HG02623 (cell line): ENCODE measurements at regions not wholly inside any gene's neighbourhood (a gene's known extent, or its start where the extent isn't known, plus 50 kb on each side); places are given as distances from the start of the nearest gene placed in this dataset.
A peak's percentile ranks its signal among the peaks of the same experiment; 100 is the strongest.

Source experiments
- ATAC-seq: cut with Tn5 transposase; IDR thresholded peaks from one replicate; pipeline ENCODE4 v1.9.1; 2021; ENCODE audit warnings: moderate library complexity; ENCODE audit not compliant: unreplicated experiment

DNA sequence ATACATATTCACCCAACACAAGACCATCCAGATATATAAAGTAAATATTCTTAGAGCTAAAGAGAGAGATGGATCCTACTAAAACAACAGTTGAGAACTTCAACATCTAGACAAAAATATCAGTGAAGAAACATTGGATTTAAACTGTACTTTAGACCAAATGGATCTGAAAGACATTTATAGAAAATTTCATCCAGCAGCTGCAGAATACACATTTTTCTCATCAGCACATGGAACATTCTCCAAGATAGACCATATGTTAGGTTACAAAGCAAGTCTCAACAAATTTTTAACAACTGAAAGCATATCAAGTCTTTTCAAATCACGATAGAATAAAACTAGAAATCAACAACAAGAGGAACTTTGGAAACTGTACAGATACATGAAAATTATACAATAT lies 369.0 kb upstream of the CCDC54 start:
- ATAC-seq, result no peak

DNA sequence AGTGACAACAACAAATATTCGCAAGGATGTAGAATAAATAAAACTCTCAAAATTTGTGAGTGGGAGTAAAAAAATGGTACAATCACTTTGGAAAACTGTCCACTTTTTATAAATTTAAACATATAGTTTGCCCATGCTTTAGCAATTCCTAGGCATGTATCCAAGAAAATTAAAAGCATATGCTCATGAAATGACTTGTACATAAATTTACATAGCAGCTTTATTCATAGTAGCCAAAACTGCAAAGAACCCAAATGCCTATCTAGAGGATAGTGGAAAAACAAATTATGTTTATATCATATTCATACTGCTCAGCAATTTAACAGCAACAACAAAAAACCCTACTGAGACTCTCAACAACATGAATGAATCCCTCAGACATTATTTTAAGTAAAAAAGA lies 363.6 kb upstream of the CCDC54 start:
- no peak for ATAC-seq

DNA sequence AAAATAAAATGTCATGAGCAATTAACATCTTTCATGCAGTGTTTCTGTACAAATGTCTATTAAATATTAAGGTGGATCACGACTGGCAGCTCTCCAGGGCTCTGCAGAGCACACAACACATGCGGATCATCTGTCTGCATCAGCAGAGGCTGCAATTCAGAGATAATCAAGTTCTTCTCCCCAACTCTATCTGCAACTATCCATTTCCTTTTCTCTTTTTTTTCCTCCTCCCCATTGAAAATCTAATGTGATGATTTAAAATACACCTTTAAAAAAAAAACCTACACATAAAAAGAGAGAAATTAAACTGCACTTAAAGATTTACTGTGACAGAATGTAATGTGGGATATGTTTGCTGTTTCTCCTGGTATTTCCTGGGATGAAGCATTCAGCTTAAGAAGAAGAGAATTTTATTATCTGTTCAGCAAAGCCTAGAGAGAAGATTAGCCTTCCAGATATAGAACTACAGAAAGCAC lies 352.6 kb upstream of the CCDC54 start:
- no peak for ATAC-seq

DNA sequence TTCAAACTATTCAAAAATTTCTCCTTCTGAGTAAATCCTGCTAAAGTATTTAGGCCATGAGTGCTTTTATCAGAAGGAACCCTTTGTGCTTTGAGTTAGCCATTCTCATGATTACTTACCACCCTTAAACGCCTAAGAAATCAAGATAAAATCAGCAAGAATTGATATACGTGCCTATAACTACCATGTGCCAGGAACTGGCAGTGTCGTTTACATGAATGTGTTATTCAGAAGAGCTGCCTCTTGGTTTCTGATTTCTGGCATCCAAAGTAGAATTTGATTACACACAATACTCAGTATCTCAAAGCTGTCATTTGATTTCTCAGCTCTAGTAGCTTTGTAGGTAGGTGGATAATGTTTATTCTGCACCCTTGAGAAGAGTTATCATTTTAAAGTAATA lies 351.3 kb upstream of the CCDC54 start:
- no peak for ATAC-seq

DNA sequence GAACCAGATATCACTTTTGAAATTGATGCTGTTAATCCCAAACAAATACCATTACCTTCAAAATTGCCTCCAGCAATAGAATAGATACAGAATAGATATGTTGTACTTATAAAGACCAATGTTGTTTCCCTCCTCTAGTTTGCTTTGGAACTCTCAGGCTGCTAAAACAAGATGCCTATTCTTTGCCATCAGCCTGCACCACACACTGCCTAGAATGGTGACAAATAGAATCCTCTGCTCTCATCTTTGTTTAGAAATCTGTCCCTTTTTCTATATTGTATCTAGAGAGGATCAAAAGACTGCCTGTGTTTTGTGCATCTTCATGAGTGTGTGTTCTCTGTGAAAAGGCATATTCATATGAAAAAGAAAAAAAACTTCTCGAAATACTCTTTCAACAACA lies 349.2 kb upstream of the CCDC54 start:
- ATAC-seq, result no peak

DNA sequence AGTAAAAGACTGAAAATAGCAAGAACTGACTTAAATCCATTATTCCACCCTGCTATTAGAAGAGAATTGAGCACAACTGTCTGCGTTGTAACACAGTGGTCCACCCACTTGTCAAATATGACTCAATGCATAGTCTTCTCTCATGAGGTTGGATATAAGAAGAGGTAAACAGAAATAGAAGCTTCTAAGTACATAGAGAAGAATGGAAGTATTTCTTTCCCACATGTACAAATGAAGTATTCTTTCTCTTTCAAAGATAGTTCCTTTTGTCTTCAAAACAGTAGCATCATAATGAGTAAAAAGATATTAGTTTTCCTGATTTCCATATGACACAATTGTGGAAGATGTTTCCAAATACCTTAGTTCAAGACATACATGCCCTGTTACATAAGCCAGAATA lies 348.6 kb upstream of the CCDC54 start:
- ATAC-seq, result no peak

DNA sequence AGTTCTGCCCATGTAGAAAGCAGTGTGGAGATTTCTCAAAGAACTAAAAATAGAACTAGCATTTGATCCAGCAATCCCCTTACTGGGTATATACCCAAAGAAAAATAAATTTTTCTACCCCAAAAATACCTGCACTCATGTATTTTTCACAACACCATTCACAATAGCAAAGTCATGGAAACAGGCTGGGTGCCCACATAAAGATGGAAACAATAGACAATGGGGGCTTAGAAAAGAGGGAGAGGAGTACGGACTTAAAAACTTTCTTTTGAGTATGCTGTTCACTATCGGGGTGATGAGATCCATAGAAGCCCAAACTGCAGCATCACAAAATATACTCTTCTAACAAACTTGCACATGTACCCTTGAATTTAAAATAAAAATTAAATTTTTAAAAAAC lies 345.1 kb upstream of the CCDC54 start:
- ATAC-seq, result no peak

DNA sequence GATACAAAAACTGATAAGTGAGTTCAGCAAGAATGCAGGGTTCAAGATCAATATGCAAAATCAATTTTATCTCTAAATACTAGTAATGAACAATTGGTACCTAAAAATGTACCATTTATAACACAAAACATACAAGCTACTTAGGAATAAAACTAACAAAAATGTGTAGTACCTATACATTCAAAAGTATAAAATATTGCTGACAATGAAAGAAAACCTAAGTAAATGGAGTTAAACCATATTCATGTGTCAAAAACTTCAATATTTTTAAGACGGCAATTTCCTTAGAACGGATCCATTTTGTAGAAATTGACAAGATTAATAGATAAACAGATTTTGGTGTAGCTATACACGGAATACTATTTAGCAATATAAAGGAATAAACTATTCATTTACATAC lies 343.1 kb upstream of the CCDC54 start:
- no peak for ATAC-seq

DNA sequence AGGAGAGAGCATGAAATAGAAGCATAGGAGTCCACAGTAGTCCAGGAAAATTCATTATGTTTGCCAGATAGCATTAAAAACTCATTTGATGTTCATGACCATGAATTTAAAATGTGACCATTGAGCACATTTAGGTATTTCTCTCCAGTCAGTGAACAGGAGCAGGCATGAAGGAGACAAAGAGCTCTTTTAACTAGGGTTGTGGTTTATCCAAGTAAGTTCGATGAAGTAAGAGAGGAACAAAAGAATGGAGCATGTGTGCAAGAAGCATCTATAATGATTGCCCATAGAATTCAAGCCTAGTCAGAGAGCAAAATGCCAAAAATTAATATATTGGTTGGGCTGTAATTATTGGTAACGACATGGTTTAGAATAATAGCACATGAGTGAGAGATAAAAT lies 342.1 kb upstream of the CCDC54 start:
- no peak for ATAC-seq

DNA sequence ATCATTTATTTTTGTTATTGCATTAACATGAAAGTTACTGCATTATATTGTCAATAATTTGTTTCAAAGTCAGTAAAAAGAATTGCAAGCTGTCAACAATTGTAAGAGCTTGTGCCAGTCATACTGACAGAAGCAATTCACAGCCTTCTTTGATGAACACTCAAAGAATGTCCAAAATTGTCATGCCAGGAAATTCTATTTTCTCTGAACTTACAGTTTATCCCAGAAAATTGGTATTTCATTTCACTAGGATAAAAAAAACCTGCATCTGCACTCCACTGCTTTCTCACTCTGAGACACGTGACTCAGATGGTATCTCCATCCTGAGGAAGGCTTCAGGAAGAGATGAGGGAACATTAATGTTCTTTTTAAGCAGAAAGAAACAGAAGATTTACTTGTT lies 332.6 kb upstream of the CCDC54 start:
- no peak for ATAC-seq

DNA sequence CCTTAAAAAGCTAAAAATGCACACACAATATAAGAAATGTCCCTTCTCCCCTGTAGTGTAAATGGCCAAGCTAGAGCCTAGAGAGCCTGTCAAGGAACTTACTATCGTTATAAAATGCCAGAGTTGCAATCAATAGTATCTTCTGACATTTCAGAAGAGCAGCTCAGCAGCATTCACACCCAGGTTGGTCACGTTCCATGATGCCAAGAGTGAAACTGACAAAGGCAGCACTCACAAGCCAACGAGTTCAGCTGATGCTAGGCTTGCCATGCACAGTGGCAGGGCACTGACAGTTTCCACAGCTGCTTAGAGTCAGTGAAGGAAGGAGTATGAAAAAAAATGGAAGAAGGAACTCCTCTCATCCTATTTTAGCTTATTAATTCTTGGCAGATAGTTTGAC lies 331.4 kb upstream of the CCDC54 start:
- ATAC-seq, result no peak

DNA sequence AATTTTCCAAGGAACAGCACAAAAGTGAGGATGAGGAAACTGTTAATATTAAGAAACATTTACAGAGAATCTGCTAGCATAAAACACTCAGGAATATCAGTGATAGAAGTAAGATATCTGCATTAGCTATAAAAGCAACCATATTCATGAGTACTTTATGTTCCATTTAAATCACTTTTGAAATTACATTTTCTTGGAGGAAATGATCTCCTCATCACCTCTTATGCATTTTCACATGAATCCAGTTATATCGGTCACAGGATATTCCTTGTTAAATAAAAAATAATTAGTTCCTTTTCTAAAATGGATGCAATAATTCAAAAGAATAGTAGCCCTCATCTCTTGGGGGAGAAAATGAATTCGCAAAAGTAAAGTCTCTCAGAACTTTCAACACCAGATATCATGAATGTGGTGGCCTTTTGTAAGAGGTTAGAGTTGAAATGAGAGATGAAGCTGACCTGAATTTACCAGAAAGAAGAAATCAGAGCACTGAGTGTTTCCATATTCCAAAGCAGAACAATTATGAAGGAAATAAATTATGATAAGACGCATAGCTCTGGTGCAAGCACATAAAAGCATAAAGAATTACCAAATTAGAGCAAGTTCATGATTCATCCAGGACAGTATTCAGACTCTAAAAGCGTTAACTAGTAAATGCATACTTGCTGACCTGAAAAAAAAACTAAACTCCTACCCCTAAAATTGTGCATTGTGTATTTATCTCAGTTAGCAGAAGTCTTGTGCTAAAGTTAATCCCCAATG lies 321.9 kb upstream of the CCDC54 start:
- ATAC-seq, result no peak

DNA sequence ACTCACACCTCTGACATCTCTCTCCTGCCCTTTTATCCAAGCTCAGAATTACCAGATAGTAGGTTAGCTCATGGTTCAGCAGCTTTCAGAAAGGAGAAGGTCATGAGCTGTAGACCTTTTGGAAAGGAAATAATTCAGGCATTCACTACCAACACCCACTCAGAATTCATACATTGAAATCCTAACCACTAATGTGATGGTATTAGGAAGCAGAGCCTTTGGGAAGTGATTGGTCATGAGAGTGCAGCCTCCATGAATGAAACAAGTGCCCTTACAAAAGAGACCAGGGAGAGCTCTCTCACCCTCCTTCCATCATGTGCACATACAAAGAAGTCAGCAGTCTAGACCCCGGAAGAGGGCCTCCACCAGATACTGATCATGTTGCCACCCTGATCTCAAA lies 315.8 kb upstream of the CCDC54 start:
- no peak for ATAC-seq

DNA sequence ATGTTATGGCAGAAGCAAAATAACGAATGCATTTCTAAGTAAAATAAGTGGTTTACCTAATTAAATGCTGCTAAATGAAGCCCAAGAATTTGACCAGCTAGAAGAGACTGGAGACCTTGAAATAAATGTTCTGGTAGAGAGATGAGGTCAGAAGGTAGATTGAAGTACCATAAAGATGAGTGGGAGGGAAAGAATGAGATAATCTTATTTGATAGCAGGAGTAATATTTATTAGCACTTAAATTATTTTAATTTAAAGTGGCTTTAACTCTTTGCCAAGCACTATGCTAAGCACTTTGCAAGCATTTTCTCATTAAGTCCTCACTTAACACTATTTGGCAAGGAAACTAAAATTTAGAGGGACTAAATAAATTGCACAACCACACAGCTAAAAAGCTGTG lies 314.9 kb upstream of the CCDC54 start:
- ATAC-seq, result no peak

DNA sequence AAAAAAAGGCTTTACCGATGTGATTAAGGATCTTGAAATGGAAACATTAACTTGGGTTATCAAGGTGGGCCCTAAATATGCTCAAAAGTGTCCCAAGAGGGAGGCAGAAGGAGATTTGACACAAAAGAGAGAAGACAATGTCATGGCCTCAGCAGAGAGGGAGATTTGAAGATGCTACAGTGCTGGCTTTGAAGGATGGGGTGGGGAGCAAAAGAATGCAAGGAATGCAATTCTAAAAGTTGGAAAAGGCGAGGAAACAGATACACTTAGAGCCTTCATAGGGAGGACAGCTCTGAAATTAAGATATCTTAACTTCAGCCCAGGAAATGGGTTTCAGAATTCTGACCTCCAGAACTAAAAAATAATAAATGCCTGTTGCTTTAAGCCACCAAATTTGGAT lies 314.5 kb upstream of the CCDC54 start:
- no peak for ATAC-seq

DNA sequence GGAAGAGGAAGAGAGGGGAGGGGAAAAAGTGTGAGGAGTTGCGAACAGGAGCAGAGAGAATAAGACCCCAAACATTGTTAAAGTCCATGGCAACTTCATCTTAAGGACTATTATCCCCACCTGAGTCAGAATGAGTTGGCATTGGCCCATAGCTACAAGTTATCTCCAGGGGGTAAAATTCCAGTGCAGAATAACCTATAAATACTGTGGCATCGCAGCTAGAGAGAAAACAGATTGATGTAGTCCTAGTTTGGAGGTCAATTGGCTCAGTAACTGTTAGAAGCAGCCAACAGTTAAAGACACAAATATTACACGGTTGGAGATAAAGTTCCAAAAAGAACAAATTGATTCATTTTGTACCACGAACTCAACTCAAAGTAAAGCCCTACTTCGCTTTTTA lies 313.9 kb upstream of the CCDC54 start:
- no peak for ATAC-seq

DNA sequence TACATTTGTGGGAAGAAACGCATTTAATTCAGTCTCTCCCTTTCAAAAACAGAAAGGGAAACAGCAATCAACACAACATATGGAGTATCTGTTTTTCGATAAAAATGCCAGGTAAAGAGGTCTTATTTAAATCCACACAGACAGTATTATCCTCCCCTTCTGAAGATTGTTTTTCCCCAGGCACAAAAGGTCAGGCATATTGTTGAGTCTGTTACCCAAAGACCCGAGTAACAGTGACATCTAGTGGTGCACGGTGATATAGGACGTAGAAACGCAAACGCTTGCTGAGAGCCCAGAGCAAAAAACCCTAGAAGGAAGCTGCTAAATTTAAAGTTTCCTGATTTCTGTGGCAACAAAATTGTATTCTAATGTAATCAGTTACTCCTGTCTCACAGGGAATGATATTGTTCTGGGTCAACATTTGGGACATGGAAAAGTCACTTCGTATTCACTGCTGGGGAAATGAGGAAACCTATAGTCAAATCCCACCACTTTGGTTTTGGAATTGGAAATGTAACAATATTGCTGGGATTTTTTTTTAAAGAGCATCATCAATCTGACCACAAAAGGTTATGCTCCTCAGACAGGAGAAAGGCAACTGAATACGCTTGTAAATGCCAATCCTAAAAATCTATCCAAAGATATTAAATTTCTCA lies 312.7 kb upstream of the CCDC54 start:
- peak; percentile 97 for ATAC-seq

DNA sequence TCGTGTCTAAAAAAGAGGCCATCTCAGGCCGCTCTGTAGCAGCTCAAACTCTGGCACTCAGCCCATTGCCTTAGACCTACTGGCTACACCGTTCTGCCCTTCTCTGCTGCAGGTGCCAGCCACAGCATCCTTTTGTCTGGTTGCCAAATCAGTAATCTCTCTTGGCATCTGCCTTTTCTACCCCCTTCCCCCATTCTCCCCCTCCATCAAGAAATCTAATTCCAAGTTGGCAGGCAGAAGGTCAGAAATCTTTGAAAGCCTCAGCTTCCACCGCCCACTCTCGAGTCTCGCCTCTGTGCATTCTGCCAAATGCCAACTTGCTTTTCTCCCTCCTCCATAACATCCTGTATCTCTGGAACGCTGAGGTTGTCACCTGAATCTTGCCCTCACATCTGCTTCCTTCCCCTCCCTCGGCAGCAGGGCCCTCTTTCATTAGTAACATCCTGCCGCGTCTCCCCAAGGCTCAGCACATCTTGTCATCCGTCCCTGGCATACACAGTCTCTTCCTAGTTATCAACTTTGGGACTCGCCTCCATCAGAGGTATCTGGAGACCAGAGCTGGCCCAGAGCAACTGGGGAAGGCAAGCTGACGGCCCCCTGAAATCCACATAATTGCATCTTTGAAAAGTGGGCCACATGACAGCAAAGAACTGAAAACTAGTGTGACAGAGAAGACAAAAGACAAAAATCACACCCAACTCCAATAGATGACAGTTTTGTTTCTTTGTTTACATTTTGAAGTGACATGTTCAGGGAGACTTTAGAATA lies 312.0 kb upstream of the CCDC54 start:
- ATAC-seq, result no peak

DNA sequence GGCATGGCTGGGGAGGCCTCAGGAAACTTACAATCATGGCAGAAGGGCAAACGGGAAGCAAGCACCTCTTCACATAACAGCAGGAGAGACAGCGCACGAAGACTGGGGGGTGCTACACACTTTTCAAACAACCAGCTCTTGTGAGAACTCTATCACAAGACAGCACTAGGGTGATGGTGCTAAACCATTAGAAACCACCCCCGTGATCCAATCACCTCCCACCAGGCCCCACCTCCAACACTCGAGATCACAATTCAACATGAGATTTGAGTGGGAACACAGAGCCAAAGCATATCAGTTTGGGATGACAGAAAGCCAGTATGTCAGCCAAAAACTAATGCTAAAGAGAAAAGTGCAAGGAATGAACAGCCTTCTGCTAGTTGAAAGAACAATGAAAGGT lies 309.8 kb upstream of the CCDC54 start:
- ATAC-seq, result no peak

DNA sequence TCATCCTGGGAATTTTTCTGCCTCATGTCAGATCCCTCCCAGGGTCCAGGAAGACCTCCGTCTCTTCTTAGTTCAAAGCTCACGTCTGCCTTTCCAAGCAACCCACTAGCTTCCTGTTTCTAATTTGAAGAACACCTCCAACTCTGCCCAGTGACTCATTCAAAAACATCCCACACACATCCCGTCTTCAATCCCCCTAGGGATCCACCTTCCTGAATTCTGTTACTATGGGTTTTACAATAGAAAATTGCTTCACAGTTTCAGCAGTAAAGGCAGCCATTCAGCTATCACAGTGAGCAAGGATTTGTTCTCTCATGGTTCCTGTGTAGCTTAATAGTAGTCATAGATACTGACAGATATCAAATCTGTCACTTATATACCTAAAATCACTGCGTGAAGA lies 308.3 kb upstream of the CCDC54 start:
- ATAC-seq, result no peak

DNA sequence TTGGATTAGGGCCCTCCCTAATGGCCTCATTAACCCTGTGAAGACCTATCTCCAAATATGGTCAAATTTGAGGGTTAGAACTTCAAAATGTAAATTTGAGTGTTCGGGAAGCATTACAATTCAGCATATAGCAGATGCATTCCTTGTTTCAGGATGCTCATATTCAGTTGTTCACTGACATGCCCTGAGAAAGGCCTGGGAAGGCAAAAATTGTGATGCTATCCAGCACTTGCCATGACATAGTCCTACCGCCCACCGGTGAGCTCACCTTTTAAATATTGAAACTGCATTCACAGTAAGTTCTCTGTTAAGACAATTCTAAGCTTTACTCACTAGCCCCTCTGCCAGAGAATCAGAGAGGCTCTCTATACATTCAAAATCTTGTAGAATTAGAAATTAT lies 300.3 kb upstream of the CCDC54 start:
- ATAC-seq, result no peak

DNA sequence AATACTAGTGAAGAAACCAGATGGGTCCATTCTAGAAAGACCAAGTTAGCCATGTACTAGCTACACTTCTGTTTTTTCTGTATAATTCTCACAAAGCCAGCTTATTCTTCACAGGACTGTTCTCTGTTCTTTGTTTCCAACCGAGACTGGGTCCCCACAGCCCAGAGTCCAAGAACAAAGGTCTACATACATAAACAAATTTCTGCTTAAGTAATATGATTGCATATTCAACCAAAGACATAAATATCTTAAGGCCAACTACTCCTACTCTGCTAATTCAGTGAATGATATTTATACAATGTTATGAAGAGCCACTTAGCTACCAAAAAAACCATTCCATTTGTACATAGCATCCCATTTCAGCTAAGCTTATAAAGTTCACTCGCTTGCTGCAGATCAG lies 299.8 kb upstream of the CCDC54 start:
- ATAC-seq, result no peak
